ENCODE measurements at regions not wholly inside any gene's neighbourhood (a gene's known extent, or its start where the extent isn't known, plus 50 kb on each side); places are given as distances from the start of the nearest gene placed in this dataset.

DNA sequence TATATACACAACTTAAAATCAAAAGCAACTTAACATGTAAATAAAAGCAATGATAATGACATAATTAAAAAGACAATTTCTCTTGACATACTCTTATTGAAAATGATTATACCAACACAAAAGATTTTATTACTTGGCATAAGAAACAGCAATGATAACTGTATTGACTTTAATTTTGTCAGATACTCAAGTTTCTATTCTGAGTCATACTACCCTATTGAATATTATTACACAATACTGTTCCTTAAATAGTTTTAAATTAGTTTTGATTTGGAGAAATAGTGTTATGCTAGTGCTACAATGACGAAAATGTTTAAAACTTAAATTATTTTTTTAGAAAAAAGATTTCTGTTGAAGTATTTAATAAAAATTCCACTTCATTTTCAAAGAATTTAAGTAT is 1319.3 kb upstream of the C9orf72 start:
- no peak overlapping the region for H3K4me2 ChIP-seq (ENCODE audit: low read length)
- no peak overlapping the region for H3K4me3 ChIP-seq (ENCODE audit: low read length)
- no peak for TF ChIP-seq EZH2phosphoT487 (IDR thresholded peaks at IDR 0.05; ENCODE audit: borderline replicate concordance, low read length)
- TF ChIP-seq, protein P1, sequence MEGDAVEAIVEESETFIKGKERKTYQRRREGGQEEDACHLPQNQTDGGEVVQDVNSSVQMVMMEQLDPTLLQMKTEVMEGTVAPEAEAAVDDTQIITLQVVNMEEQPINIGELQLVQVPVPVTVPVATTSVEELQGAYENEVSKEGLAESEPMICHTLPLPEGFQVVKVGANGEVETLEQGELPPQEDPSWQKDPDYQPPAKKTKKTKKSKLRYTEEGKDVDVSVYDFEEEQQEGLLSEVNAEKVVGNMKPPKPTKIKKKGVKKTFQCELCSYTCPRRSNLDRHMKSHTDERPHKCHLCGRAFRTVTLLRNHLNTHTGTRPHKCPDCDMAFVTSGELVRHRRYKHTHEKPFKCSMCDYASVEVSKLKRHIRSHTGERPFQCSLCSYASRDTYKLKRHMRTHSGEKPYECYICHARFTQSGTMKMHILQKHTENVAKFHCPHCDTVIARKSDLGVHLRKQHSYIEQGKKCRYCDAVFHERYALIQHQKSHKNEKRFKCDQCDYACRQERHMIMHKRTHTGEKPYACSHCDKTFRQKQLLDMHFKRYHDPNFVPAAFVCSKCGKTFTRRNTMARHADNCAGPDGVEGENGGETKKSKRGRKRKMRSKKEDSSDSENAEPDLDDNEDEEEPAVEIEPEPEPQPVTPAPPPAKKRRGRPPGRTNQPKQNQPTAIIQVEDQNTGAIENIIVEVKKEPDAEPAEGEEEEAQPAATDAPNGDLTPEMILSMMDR (IDR thresholded peaks at IDR 0.05; ENCODE audit: low read depth, low read length, poor library complexity, severe bottlenecking): no peak
- H3K9me2 ChIP-seq (replicated peaks; ENCODE audit: control insufficient read depth, low read length): no peaks in the 10 kb centered on the region
- H3F3A ChIP-seq (ENCODE audit: control insufficient read depth, insufficient read depth): no peaks in the 10 kb centered on the region
- no peak overlapping the region for H3K27ac ChIP-seq (ENCODE audit: low read depth, low read length)
- H3K36me3 ChIP-seq (ENCODE audit: control insufficient read depth, low read length): no peaks in the 10 kb centered on the region
- no peaks in the 10 kb centered on the region for H3K4me1 ChIP-seq (ENCODE audit: control insufficient read depth, low read length)
- no peaks in the 10 kb centered on the region for H3K9me3 ChIP-seq (ENCODE audit: control insufficient read depth, insufficient read depth, low read length)
- no peaks in the 10 kb centered on the region for H4K20me1 ChIP-seq (ENCODE audit: control insufficient read depth, insufficient read depth, low read depth, low read length)
- H3K79me2 ChIP-seq (ENCODE audit: control insufficient read depth, low read length): no peaks in the 10 kb centered on the region
- no peaks in the 10 kb centered on the region for H3K27me3 ChIP-seq (ENCODE audit: control insufficient read depth, low read length)

DNA sequence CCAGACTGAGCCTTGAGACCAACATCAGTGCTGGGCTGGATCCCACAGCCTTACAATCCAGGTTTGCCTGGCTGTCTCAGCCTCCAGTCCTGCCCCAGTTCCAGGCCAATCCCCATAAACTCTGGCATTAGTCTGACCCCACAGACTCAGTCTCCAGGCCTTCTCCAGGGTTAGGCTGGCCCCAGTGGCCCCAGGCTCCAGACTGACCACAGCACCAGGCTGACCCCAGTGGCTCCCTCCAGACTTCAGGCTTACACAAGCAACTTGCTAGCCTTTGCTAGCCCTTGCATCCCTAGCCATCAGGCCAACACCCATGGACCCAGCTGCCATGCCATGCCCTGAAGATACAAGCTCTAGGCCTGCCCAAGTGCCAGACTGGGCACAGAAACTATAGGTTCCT is 1326.0 kb upstream of the C9orf72 start:
- no peaks in the 10 kb centered on the region for H3K4me1 ChIP-seq (ENCODE audit: control insufficient read depth, low read length)
- H3K9me3 ChIP-seq (ENCODE audit: control insufficient read depth, insufficient read depth, low read length): peaks cover 11% of the 10 kb centered on the region; the same call in 1 of the 2 replicates
- no peak overlapping the region for H3K4me3 ChIP-seq (ENCODE audit: low read length)
- no peaks in the 10 kb centered on the region for H3K36me3 ChIP-seq (ENCODE audit: control insufficient read depth, low read length)
- no peaks in the 10 kb centered on the region for H4K20me1 ChIP-seq (ENCODE audit: control insufficient read depth, insufficient read depth, low read depth, low read length)
- H3K4me2 ChIP-seq (ENCODE audit: low read length): no peak overlapping the region
- TF ChIP-seq EZH2phosphoT487 (IDR thresholded peaks at IDR 0.05; ENCODE audit: borderline replicate concordance, low read length): no peak
- TF ChIP-seq, protein P1 (IDR thresholded peaks at IDR 0.05; ENCODE audit: low read depth, low read length, poor library complexity, severe bottlenecking): no peak
- no peak overlapping the region for H3K27ac ChIP-seq (ENCODE audit: low read depth, low read length)
- no peaks in the 10 kb centered on the region for H3K27me3 ChIP-seq (ENCODE audit: control insufficient read depth, low read length)
- H3F3A ChIP-seq (ENCODE audit: control insufficient read depth, insufficient read depth): no peaks in the 10 kb centered on the region
- H3K9me2 ChIP-seq (replicated peaks; ENCODE audit: control insufficient read depth, low read length): no peaks in the 10 kb centered on the region
- no peaks in the 10 kb centered on the region for H3K79me2 ChIP-seq (ENCODE audit: control insufficient read depth, low read length)

DNA sequence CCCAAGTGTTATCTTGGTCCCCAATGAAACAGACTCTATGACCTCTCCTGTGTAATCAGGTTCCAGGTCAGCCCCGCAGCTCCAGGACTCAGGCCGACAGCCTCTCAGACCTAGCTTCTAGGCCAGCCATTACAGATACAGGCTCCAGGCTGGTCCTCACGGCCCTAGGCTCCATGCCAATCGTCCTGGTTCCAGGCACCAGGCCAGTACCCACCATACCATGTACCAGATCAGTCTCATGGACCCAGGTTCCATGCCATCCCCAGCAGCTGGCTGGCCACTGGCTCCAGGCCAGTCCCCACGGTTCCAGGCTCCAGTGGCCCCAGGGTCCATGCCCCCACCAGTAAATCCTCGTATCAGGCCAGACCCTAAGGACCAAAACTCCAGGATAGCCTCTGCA is 1326.6 kb upstream of the C9orf72 start:
- Histone ChIP-seq H3K27me3 (ENCODE audit: control insufficient read depth, low read length) (no peaks in the 10 kb centered on the region), H3K4me3 (ENCODE audit: low read length) (no peak overlapping the region), H3F3A (ENCODE audit: control insufficient read depth, insufficient read depth) (no peaks in the 10 kb centered on the region), H3K4me1 (ENCODE audit: control insufficient read depth, low read length) (no peaks in the 10 kb centered on the region), H3K36me3 (ENCODE audit: control insufficient read depth, low read length) (no peaks in the 10 kb centered on the region), H3K4me2 (ENCODE audit: low read length) (no peak overlapping the region), H3K9me2 (replicated peaks; ENCODE audit: control insufficient read depth, low read length) (no peaks in the 10 kb centered on the region), H4K20me1 (ENCODE audit: control insufficient read depth, insufficient read depth, low read depth, low read length) (no peaks in the 10 kb centered on the region), H3K27ac (ENCODE audit: low read depth, low read length) (no peak overlapping the region), H3K9me3 (ENCODE audit: control insufficient read depth, insufficient read depth, low read length) (peaks cover 11% of the 10 kb centered on the region; the same call in 1 of the 2 replicates), H3K79me2 (ENCODE audit: control insufficient read depth, low read length) (no peaks in the 10 kb centered on the region)
- TF ChIP-seq, protein P1 (IDR thresholded peaks at IDR 0.05; ENCODE audit: low read depth, low read length, poor library complexity, severe bottlenecking): no peak
- no peak for TF ChIP-seq EZH2phosphoT487 (IDR thresholded peaks at IDR 0.05; ENCODE audit: borderline replicate concordance, low read length)

Data from DOHH2 (cell line).